GM12873 (cell line): ENCODE measurements at regions not wholly inside any gene's neighbourhood (a gene's known extent, or its start where the extent isn't known, plus 50 kb on each side); places are given as distances from the start of the nearest gene placed in this dataset.

Source experiments
- CTCF ChIP-seq: IDR thresholded peaks from 2 replicates; pipeline ENCODE4 v1.5.1; 2012; ENCODE audit warnings: low read depth, mild to moderate bottlenecking, moderate library complexity, low read length, control low read depth; ENCODE audit not compliant: insufficient read depth; ENCODE audit errors: missing control alignments

GRCh38 chr17:51402899-51403298 is 142.6 kb downstream of the UTP18 start:
- no peak for TF ChIP-seq CTCF

GRCh38 chr17:51407576-51407975 is 147.2 kb downstream of the UTP18 start:
- no peak for TF ChIP-seq CTCF

GRCh38 chr17:51419476-51419875 is 159.1 kb downstream of the UTP18 start:
- no peak for TF ChIP-seq CTCF

- TF ChIP-seq CTCF, result no peak
Observed at GRCh38 chr17:51421525-51421924, 161.2 kb downstream of the UTP18 start.

- TF ChIP-seq CTCF, result no peak
Observed at GRCh38 chr17:51422634-51423033, 162.3 kb downstream of the UTP18 start.

- no peak for TF ChIP-seq CTCF
Observed at GRCh38 chr17:51423421-51424160, 163.2 kb downstream of the UTP18 start.

- TF ChIP-seq CTCF, result no peak
Observed at GRCh38 chr17:51425773-51426172, 165.4 kb downstream of the UTP18 start.
